ENCODE measurements at regions not wholly inside any gene's neighbourhood (a gene's known extent, or its start where the extent isn't known, plus 50 kb on each side); places are given as distances from the start of the nearest gene placed in this dataset.

- no peak for DNase-seq (ENCODE audit: low read depth)
- TF ChIP-seq CTCF (conservative IDR thresholded peaks at IDR 0.05; ENCODE audit: low read depth, low read length), result no peak
These were observed 108.5 kb upstream of the KCNK2 start for GRCh38 chr1:214974002-214974401.

GRCh38 chr1:214976665-214977064, 105.9 kb upstream of the KCNK2 start:
- no peak for TF ChIP-seq CTCF (conservative IDR thresholded peaks at IDR 0.05; ENCODE audit: low read depth, low read length)
- DNase-seq (ENCODE audit: low read depth), result no peak
- no peak overlapping the region for H3K4me3 ChIP-seq (ENCODE audit: low read depth, low read length)

More at GRCh38 chr1:214974002-214974401, 108.5 kb upstream of the KCNK2 start:
- no peak overlapping the region for H3K4me3 ChIP-seq (ENCODE audit: low read depth, low read length)

GRCh38 chr1:214977110-214977509, 105.4 kb upstream of the KCNK2 start:
- TF ChIP-seq CTCF (conservative IDR thresholded peaks at IDR 0.05; ENCODE audit: low read depth, low read length), result no peak
- peak; percentile 81 for DNase-seq (ENCODE audit: low read depth)
- no peak overlapping the region for H3K4me3 ChIP-seq (ENCODE audit: low read depth, low read length)

- TF ChIP-seq CTCF (conservative IDR thresholded peaks at IDR 0.05; ENCODE audit: low read depth, low read length), result no peak
- no peak overlapping the region for H3K4me3 ChIP-seq (ENCODE audit: low read depth, low read length)
- no peak for DNase-seq (ENCODE audit: low read depth)
These were observed 104.7 kb upstream of the KCNK2 start for GRCh38 chr1:214977700-214978374.

- no peak overlapping the region for H3K4me3 ChIP-seq (ENCODE audit: low read depth, low read length)
- TF ChIP-seq CTCF (conservative IDR thresholded peaks at IDR 0.05; ENCODE audit: low read depth, low read length), result no peak
- no peak for DNase-seq (ENCODE audit: low read depth)
These were observed 103.3 kb upstream of the KCNK2 start for GRCh38 chr1:214979191-214979590.

- H3K4me3 ChIP-seq (ENCODE audit: low read depth, low read length), result no peak overlapping the region
- no peak for TF ChIP-seq CTCF (conservative IDR thresholded peaks at IDR 0.05; ENCODE audit: low read depth, low read length)
- DNase-seq (ENCODE audit: low read depth), result no peak
These were observed 101.6 kb upstream of the KCNK2 start for GRCh38 chr1:214980921-214981320.

All from choroid plexus epithelial cell (primary cell).